Osteocyte (in vitro differentiated cells): ENCODE measurements at regions not wholly inside any gene's neighbourhood (a gene's known extent, or its start where the extent isn't known, plus 50 kb on each side); places are given as distances from the start of the nearest gene placed in this dataset.

ENCODE experiments used
- DNase-seq: peaks from one replicate; pipeline ENCODE4 v3.0.0; 2021; ENCODE audit warnings: mixed read lengths; ENCODE audit not compliant: unreplicated experiment; ENCODE audit errors: extremely low spot score
- H3K27ac Mint-ChIP-seq: one replicate; pipeline ENCODE4 v1.8.0; 2021; ENCODE audit warnings: mild to moderate bottlenecking, mixed read lengths; ENCODE audit not compliant: unreplicated experiment
- H3K27me3 Mint-ChIP-seq: one replicate; pipeline ENCODE4 v1.8.0; 2021; ENCODE audit warnings: mixed read lengths; ENCODE audit not compliant: unreplicated experiment
- H3K36me3 Mint-ChIP-seq: one replicate; pipeline ENCODE4 v1.8.0; 2021; ENCODE audit warnings: mixed read lengths; ENCODE audit not compliant: unreplicated experiment
- H3K4me1 Mint-ChIP-seq: one replicate; pipeline ENCODE4 v1.8.0; 2021; ENCODE audit warnings: mixed read lengths; ENCODE audit not compliant: unreplicated experiment
- H3K4me3 Mint-ChIP-seq: one replicate; pipeline ENCODE4 v1.8.0; 2021; ENCODE audit warnings: mild to moderate bottlenecking, moderate library complexity, mixed read lengths; ENCODE audit not compliant: unreplicated experiment
- H3K9me3 Mint-ChIP-seq: one replicate; pipeline ENCODE4 v1.8.0; 2021; ENCODE audit warnings: mixed read lengths; ENCODE audit not compliant: unreplicated experiment
- CTCF ChIP-seq: fragments of 200-600 bp; sonication (generic); IDR thresholded peaks from 2 replicates; pipeline ENCODE4 v1.5.0; 2021; ENCODE audit warnings: antibody characterized with exemption, mild to moderate bottlenecking, moderate library complexity

GRCh38 chr21:43334214-43334958 lies 92.5 kb downstream of the SIK1 start:
- no peak for TF ChIP-seq CTCF
- no peak overlapping the region for H3K4me3 Mint-ChIP-seq
- no peaks in the 10 kb centered on the region for H3K27me3 Mint-ChIP-seq
- DNase-seq, result no peak
- H3K9me3 Mint-ChIP-seq, result no peaks in the 10 kb centered on the region
- peak overlapping the region; percentile 95 for H3K27ac Mint-ChIP-seq
- H3K36me3 Mint-ChIP-seq, result no peaks in the 10 kb centered on the region
- H3K4me1 Mint-ChIP-seq, result peaks cover 32% of the 10 kb centered on the region

GRCh38 chr21:43333298-43334062 lies 93.5 kb downstream of the SIK1 start:
- no peak for TF ChIP-seq CTCF
- H3K4me1 Mint-ChIP-seq, result peaks cover 28% of the 10 kb centered on the region
- peak; percentile 89 for DNase-seq
- H3K27ac Mint-ChIP-seq, result peak overlapping the region; percentile 95
- H3K4me3 Mint-ChIP-seq, result peak overlapping the region; percentile 48
- no peaks in the 10 kb centered on the region for H3K27me3 Mint-ChIP-seq
- no peaks in the 10 kb centered on the region for H3K36me3 Mint-ChIP-seq
- no peaks in the 10 kb centered on the region for H3K9me3 Mint-ChIP-seq

- peaks cover 28% of the 10 kb centered on the region for H3K4me1 Mint-ChIP-seq
- H3K36me3 Mint-ChIP-seq, result no peaks in the 10 kb centered on the region
- TF ChIP-seq CTCF, result no peak
- H3K4me3 Mint-ChIP-seq, result peak overlapping the region; percentile 48
- DNase-seq, result no peak
- peak overlapping the region; percentile 95 for H3K27ac Mint-ChIP-seq
- no peaks in the 10 kb centered on the region for H3K9me3 Mint-ChIP-seq
- H3K27me3 Mint-ChIP-seq, result no peaks in the 10 kb centered on the region
Measured at GRCh38 chr21:43332861-43333297, 94.1 kb downstream of the SIK1 start.

GRCh38 chr21:43331962-43332828 lies 94.7 kb downstream of the SIK1 start:
- no peak for TF ChIP-seq CTCF
- Mint-ChIP-seq H3K9me3 (no peaks in the 10 kb centered on the region), H3K27me3 (no peaks in the 10 kb centered on the region), H3K36me3 (no peaks in the 10 kb centered on the region), H3K4me3 (peak overlapping the region; percentile 18), H3K4me1 (peaks cover 28% of the 10 kb centered on the region), H3K27ac (peak overlapping the region; percentile 72)
- DNase-seq, result no peak
